NCI-H774 (cell line): ENCODE measurements at regions not wholly inside any gene's neighbourhood (a gene's known extent, or its start where the extent isn't known, plus 50 kb on each side); places are given as distances from the start of the nearest gene placed in this dataset.

ENCODE experiments used
- DNase-seq: peaks from one replicate; lab custom pipeline; 2025; lab: John Stamatoyannopoulos, UW

GRCh38 chr16:55169780-55170179 lies 154.2 kb upstream of the IRX6 start:
- no peak for DNase-seq

- no peak for DNase-seq
Observed at GRCh38 chr16:55171241-55171640, 152.8 kb upstream of the IRX6 start.

- DNase-seq, result no peak
Observed at GRCh38 chr16:55175389-55175788, 148.6 kb upstream of the IRX6 start.

GRCh38 chr16:55176901-55177300 lies 147.1 kb upstream of the IRX6 start:
- no peak for DNase-seq

GRCh38 chr16:55179411-55179810 lies 144.6 kb upstream of the IRX6 start:
- no peak for DNase-seq

GRCh38 chr16:55179852-55180585 lies 144.0 kb upstream of the IRX6 start:
- peak; percentile 64 for DNase-seq

- no peak for DNase-seq
Observed at GRCh38 chr16:55184052-55184451, 140.0 kb upstream of the IRX6 start.

GRCh38 chr16:55184619-55185018 lies 139.4 kb upstream of the IRX6 start:
- DNase-seq, result no peak

- no peak for DNase-seq
Observed at GRCh38 chr16:55189224-55189623, 134.8 kb upstream of the IRX6 start.

- no peak for DNase-seq
Observed at GRCh38 chr16:55189682-55190636, 134.0 kb upstream of the IRX6 start.

GRCh38 chr16:55192734-55193133 lies 131.3 kb upstream of the IRX6 start:
- no peak for DNase-seq

- no peak for DNase-seq
Observed at GRCh38 chr16:55203570-55203969, 120.4 kb upstream of the IRX6 start.

GRCh38 chr16:55204069-55204468 lies 119.9 kb upstream of the IRX6 start:
- no peak for DNase-seq

- DNase-seq, result no peak
Observed at GRCh38 chr16:55204923-55205322, 119.1 kb upstream of the IRX6 start.

GRCh38 chr16:55207693-55208428 lies 116.1 kb upstream of the IRX6 start:
- DNase-seq, result no peak

- no peak for DNase-seq
Observed at GRCh38 chr16:55209626-55210025, 114.4 kb upstream of the IRX6 start.

GRCh38 chr16:55212791-55213190 lies 111.2 kb upstream of the IRX6 start:
- no peak for DNase-seq

GRCh38 chr16:55214412-55214811 lies 109.6 kb upstream of the IRX6 start:
- DNase-seq, result no peak

GRCh38 chr16:55214974-55215494 lies 109.0 kb upstream of the IRX6 start:
- no peak for DNase-seq

GRCh38 chr16:55217392-55217791 lies 106.6 kb upstream of the IRX6 start:
- no peak for DNase-seq

GRCh38 chr16:55221836-55222235 lies 102.2 kb upstream of the IRX6 start:
- DNase-seq, result no peak

GRCh38 chr16:55222486-55222885 lies 101.5 kb upstream of the IRX6 start:
- DNase-seq, result no peak
